CD4-positive, alpha-beta T cell (primary cell): ENCODE measurements at regions not wholly inside any gene's neighbourhood (a gene's known extent, or its start where the extent isn't known, plus 50 kb on each side); places are given as distances from the start of the nearest gene placed in this dataset.

ENCODE experiments used
- ATAC-seq: fragments of 200-7000 bp; cut with Tn5 transposase; one replicate; pipeline ENCODE4 v1.10.0; 2022; ENCODE audit warnings: mild to moderate bottlenecking; ENCODE audit not compliant: poor library complexity
- CTCF ChIA-PET: fragments of 350-600 bp; sonication (Branson Sonifier 250); formaldehyde crosslinking; loops from one replicate; lab custom pipeline; 2021; ENCODE audit warnings: antibody characterized with exemption, inconsistent platforms; lab: Charles Lee
- POLR2A ChIA-PET: fragments of 350-600 bp; sonication (Branson Sonifier 250); formaldehyde crosslinking; loops from one replicate; lab custom pipeline; 2021; ENCODE audit warnings: antibody characterized with exemption, inconsistent platforms; lab: Charles Lee
- DNase-seq, 14 experiments: peaks; one replicate each; pipeline ENCODE4 v3.0.0-alpha.2; 2013 to 2020; ENCODE audit warnings: mixed read lengths in 2 of 14
- H3K27ac ChIP-seq, 2 donors: one replicate each; pipeline versions ENCODE4 v1.5.1 to v1.7.0; 2013; ENCODE audit warnings: low read length in 2 of 2, low read depth in 1 of 2, mild to moderate bottlenecking in 1 of 2
- H3K27me3 ChIP-seq, 2 experiments: 1 replicate in 1 of 2; 2 replicates in 1 of 2; pipeline versions ENCODE4 v1.6.1 to v1.7.0; 2013; ENCODE audit warnings: low read length in 2 of 2, control low read depth in 1 of 2, mild to moderate bottlenecking in 1 of 2, moderate library complexity in 1 of 2; ENCODE audit not compliant: insufficient read depth in 2 of 2, control insufficient read depth in 1 of 2
- H3K36me3 ChIP-seq: one replicate; pipeline ENCODE4 v1.6.1; 2013; ENCODE audit warnings: low read length, control low read depth; ENCODE audit not compliant: insufficient read depth
- H3K4me1 ChIP-seq: one replicate; pipeline ENCODE4 v1.6.1; 2013; ENCODE audit warnings: low read length, control low read depth; ENCODE audit not compliant: insufficient read depth
- H3K4me3 ChIP-seq: one replicate; pipeline ENCODE4 v1.5.1; 2013; ENCODE audit warnings: mild to moderate bottlenecking, low read length, moderate library complexity
- H3K9me3 ChIP-seq, 2 experiments: 1 replicate in 1 of 2; 2 replicates in 1 of 2; pipeline versions ENCODE4 v1.6.1 to v1.7.0; 2013; ENCODE audit warnings: low read length in 2 of 2, mild to moderate bottlenecking in 2 of 2, control low read depth in 1 of 2, moderate library complexity in 1 of 2; ENCODE audit not compliant: control insufficient read depth in 1 of 2, insufficient read depth in 1 of 2
- H3K27ac Mint-ChIP-seq: one replicate; pipeline ENCODE4 v1.8.0; 2020; ENCODE audit warnings: mixed read lengths
- H3K27me3 Mint-ChIP-seq: one replicate; pipeline ENCODE4 v1.8.0; 2021; ENCODE audit warnings: mixed read lengths
- H3K36me3 Mint-ChIP-seq: one replicate; pipeline ENCODE4 v1.8.0; 2021; ENCODE audit warnings: low read depth, mixed read lengths
- H3K4me1 Mint-ChIP-seq: one replicate; pipeline ENCODE4 v1.8.0; 2021; ENCODE audit warnings: low read depth, mixed read lengths
- H3K4me3 Mint-ChIP-seq: one replicate; pipeline ENCODE4 v1.8.0; 2020; ENCODE audit warnings: mild to moderate bottlenecking, mixed read lengths
- H3K9me3 Mint-ChIP-seq: one replicate; pipeline ENCODE4 v1.8.0; 2020; ENCODE audit warnings: mixed read lengths
- intact Hi-C, 2 experiments: fragments of 100-400 bp; cut with DNase I in 1 of 2; cut with micrococcal nuclease in 1 of 2; formaldehyde crosslinking; loops; one replicate each; pipeline versions ENCODE4 v1.15.1 to v1.9.0; 2023 to 2025; cut with DNase I, micrococcal nuclease
- TF ChIP-seq, protein P1 (sequence below): fragments of 200-600 bp; IDR thresholded peaks from one replicate; pipeline ENCODE4 v1.8.0; 2022; ENCODE audit warnings: antibody characterized with exemption, mild to moderate bottlenecking

DNA sequence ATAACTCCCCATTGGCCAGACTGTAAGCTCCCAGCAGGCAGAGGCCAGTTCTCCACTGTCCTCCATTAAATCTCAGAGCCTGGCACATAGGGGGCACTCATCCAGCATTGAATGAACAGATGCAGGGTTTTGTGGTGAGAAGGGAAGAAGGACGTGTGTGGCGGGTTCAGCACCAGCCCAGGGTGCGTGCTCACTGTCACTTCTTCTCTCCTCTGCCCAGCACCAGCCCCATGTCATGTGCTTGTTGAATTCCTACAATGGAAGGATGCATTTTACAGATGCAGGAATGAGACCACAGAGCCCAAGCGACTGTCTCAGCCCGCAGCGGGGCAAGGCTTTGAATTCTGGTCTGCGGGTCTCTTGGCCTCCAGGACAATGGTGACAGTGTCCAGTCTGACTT lies 149.9 kb downstream of the CEBPB start:
- no peaks in the 10 kb centered on the region for H3K9me3 ChIP-seq
- POLR2A ChIA-PET: no interaction called here

DNA sequence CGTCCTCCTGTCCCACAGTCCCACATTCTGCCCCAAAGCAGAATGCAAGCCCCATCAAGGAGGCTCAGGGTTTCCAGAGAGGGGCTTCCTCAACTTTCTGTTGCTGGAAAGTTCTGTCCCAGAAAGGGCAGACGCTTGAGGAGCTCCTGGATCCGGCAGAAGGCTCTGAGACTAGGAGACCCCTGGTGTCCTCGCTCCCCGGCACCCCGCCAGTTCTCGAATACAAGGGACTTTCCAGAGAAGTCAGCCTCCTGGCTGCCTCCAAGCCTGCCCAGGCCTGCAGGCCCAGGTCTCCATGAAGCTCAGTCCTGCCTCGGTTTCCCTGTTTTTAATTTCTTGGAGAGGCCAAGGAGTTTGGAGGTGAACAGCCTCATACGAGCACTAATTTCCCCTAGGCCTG lies 150.4 kb downstream of the CEBPB start:
- no peak for DNase-seq
- no peaks in the 10 kb centered on the region for H3K36me3 ChIP-seq
- peaks cover 36% of the 10 kb centered on the region for H3K4me1 Mint-ChIP-seq
- no peaks in the 10 kb centered on the region for H3K9me3 ChIP-seq
- no peak overlapping the region for H3K27ac Mint-ChIP-seq
- TF ChIP-seq, protein P1, sequence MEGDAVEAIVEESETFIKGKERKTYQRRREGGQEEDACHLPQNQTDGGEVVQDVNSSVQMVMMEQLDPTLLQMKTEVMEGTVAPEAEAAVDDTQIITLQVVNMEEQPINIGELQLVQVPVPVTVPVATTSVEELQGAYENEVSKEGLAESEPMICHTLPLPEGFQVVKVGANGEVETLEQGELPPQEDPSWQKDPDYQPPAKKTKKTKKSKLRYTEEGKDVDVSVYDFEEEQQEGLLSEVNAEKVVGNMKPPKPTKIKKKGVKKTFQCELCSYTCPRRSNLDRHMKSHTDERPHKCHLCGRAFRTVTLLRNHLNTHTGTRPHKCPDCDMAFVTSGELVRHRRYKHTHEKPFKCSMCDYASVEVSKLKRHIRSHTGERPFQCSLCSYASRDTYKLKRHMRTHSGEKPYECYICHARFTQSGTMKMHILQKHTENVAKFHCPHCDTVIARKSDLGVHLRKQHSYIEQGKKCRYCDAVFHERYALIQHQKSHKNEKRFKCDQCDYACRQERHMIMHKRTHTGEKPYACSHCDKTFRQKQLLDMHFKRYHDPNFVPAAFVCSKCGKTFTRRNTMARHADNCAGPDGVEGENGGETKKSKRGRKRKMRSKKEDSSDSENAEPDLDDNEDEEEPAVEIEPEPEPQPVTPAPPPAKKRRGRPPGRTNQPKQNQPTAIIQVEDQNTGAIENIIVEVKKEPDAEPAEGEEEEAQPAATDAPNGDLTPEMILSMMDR: no peak
- H3K4me3 ChIP-seq: no peak overlapping the region
- ATAC-seq: no peak
- ChIA-PET POLR2A (no interaction called here), CTCF (interaction anchor here (0.6 kb wide), 1 partner anchor 45 kb away, joined by 4 read pairs; no protein-coding TSS in a partner anchor)
- no peaks in the 10 kb centered on the region for H3K27me3 ChIP-seq
- intact Hi-C loops: no loop called here
- H3K27me3 Mint-ChIP-seq: no peaks in the 10 kb centered on the region
- H3K27ac ChIP-seq: no peak overlapping the region
- H3K9me3 Mint-ChIP-seq: no peaks in the 10 kb centered on the region
- no peak overlapping the region for H3K4me3 Mint-ChIP-seq
- peaks cover 36% of the 10 kb centered on the region for H3K4me1 ChIP-seq
- no peaks in the 10 kb centered on the region for H3K36me3 Mint-ChIP-seq

More for the DNA sequence above, 149.9 kb downstream of the CEBPB start:
- Histone ChIP-seq H3K27ac (no peak overlapping the region), H3K4me3 (no peak overlapping the region), H3K4me1 (peaks cover 31% of the 10 kb centered on the region), H3K27me3 (no peaks in the 10 kb centered on the region), H3K36me3 (no peaks in the 10 kb centered on the region)
- CTCF ChIA-PET: interaction anchor here (0.6 to 0.7 kb wide), 2 partner anchors 21 to 46 kb away, joined by 4 to 7 read pairs; no protein-coding TSS in a partner anchor
- Mint-ChIP-seq H3K27ac (peak overlapping the region; percentile 81), H3K4me1 (peaks cover 34% of the 10 kb centered on the region), H3K27me3 (no peaks in the 10 kb centered on the region), H3K36me3 (no peaks in the 10 kb centered on the region), H3K9me3 (no peaks in the 10 kb centered on the region), H3K4me3 (no peak overlapping the region)
- TF ChIP-seq, protein P1: no peak
- ATAC-seq: no peak
- DNase-seq: no peak
- intact Hi-C loops: no loop called here

DNA sequence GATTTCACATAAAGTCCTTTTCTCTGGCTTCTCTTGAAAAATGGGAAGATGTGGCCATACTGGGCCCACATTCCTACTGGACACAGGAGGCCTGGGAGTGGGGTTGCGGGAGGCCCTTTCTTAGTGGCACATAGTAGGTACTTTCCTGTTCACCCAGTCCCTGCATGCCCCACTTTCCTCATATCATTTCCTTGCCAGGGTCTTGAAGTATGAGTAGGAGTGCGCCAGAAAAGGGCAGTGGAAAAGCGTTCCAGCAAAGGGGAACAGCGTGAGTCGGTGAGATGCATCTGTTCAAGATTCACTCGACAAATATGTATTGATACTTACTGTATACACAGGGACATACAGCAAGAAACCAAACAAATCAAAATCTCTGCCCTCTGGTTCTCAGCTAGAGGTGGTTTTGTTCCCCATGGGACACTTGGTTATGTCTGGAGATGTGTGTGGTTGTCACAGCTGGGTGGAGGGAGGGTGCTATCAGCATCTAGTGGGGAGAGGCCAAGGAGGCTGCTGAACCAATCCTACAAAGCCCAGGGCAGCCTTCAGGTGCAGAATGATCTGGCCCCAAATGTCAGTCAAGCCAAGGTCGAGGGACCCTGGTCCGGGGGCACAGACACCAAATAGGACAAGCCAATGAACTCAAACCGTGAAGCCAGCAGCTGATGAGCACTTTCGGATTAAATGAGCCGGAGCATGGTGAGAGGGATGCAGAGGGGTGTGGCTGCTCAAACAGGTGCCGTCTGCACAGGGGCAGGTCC lies 151.4 kb downstream of the CEBPB start:
- Histone ChIP-seq H3K9me3 (no peaks in the 10 kb centered on the region), H3K27ac (no peak overlapping the region), H3K27me3 (no peaks in the 10 kb centered on the region), H3K4me1 (peaks cover 46% of the 10 kb centered on the region), H3K36me3 (no peaks in the 10 kb centered on the region), H3K4me3 (no peak overlapping the region)
- TF ChIP-seq, protein P1: no peak
- no peaks in the 10 kb centered on the region for H3K27me3 Mint-ChIP-seq
- ChIA-PET POLR2A (no interaction called here), CTCF (no interaction called here)
- H3K9me3 Mint-ChIP-seq: no peaks in the 10 kb centered on the region
- intact Hi-C loops: no loop called here
- H3K27ac Mint-ChIP-seq: no peak overlapping the region
- H3K4me3 Mint-ChIP-seq: no peak overlapping the region
- peaks cover 42% of the 10 kb centered on the region for H3K4me1 Mint-ChIP-seq
- DNase-seq: no peak
- H3K36me3 Mint-ChIP-seq: no peaks in the 10 kb centered on the region
- ATAC-seq: no peak
